K562 (cell line): ENCODE measurements at regions not wholly inside any gene's neighbourhood (a gene's known extent, or its start where the extent isn't known, plus 50 kb on each side); places are given as distances from the start of the nearest gene placed in this dataset.

Experiments used
- CHD2 ChIP-seq: IDR thresholded peaks from 2 replicates; pipeline ENCODE4 v1.6.1; 2011; ENCODE audit warnings: low read depth, low read length
- GATA2 ChIP-seq: sonication (generic); formaldehyde crosslinking; IDR thresholded peaks from 2 replicates; pipeline ENCODE4 v1.4.0; 2020; ENCODE audit warnings: mild to moderate bottlenecking, missing genetic modification reagents
- JUND ChIP-seq, 2 experiments: IDR thresholded peaks; 2 replicates in 1 of 2; 3 replicates in 1 of 2; pipeline ENCODE4 v1.6.1; 2011; ENCODE audit warnings: borderline replicate concordance in 2 of 2, low read depth in 2 of 2, low read length in 2 of 2, improper control_type of control experiment in 1 of 2, missing biosample characterization in 1 of 2, missing genetic modification characterization in 1 of 2, missing genetic modification reagents in 1 of 2
- POLR2H ChIP-seq: IDR thresholded peaks from 2 replicates; pipeline ENCODE4 v1.6.1; 2016; ENCODE audit warnings: missing genetic modification characterization, low read depth, mild to moderate bottlenecking, control low read depth, missing compliant biosample characterization, moderate library complexity
- RAD21 ChIP-seq, 2 experiments: fragments of 250-450 bp in 1 of 2; fragments of 450-650 bp in 1 of 2; sonication (Bioruptor Pico) in 1 of 2; formaldehyde crosslinking in 1 of 2; IDR thresholded peaks in 1 of 2; conservative IDR thresholded peaks in 1 of 2; 2 replicates each; pipeline versions ENCODE4 v1.4.0 to v1.8.0; 2020 to 2022; ENCODE audit warnings: mild to moderate bottlenecking in 2 of 2, moderate library complexity in 1 of 2
- RFX5 ChIP-seq: IDR thresholded peaks from 2 replicates; pipeline ENCODE4 v1.6.1; 2011; ENCODE audit warnings: low read depth, mild to moderate bottlenecking, improper control_type of control experiment, low read length
- SMARCA4 ChIP-seq: fragments of 450-650 bp; IDR thresholded peaks from 2 replicates; pipeline ENCODE4 v1.6.1; 2016
- SMC3 ChIP-seq: conservative IDR thresholded peaks from 2 replicates; pipeline ENCODE4 v1.6.1; 2011; ENCODE audit warnings: low read depth, low read length, improper control_type of control experiment; ENCODE audit not compliant: insufficient read depth
- ZNF12 ChIP-seq: sonication (generic); formaldehyde crosslinking; IDR thresholded peaks from 2 replicates; pipeline ENCODE4 v1.4.0; 2020; ENCODE audit warnings: mild to moderate bottlenecking, missing genetic modification reagents
- TF ChIP-seq, protein P1 (sequence below), 3 experiments: IDR thresholded peaks in 2 of 3; conservative IDR thresholded peaks in 1 of 3; 2 replicates each; pipeline ENCODE4 v1.5.1; 2011 to 2012; ENCODE audit warnings: low read length in 3 of 3, mild to moderate bottlenecking in 3 of 3, control low read depth in 2 of 3, improper control_type of control experiment in 1 of 3, inconsistent platforms in 1 of 3, low read depth in 1 of 3, mixed read lengths in 1 of 3, moderate library complexity in 1 of 3; ENCODE audit not compliant: insufficient read depth in 2 of 3
- TF ChIP-seq, protein P2 (sequence below): IDR thresholded peaks from 2 replicates; pipeline ENCODE4 v1.6.1; 2012; ENCODE audit warnings: low read depth, low read length, improper control_type of control experiment, borderline replicate concordance

DNA sequence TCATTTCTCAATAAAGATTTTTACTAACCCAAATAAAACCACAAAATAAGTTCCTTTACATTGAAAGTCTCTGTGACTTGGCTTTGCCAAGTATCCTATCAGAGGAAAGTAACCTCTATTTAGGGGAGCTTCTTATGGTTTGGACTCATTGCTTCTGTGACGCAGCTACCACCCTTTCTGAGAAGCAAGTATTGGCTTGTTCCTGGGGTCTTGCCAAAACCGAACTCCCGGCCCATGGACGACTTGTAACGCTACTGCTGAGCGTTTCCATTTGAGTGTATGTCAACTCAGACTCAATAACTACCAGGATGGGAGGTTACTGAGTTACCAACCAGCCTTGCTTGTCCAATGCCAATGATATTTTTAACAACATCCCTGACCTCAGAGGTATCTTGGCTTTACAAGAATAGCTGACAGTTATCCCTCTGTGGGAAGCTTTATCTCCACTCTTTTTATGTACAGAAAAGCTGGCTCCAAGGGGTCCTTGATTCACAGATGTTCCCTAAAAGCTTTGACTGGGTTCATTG is 911.9 kb downstream of the TTLL7 start:
- TF ChIP-seq GATA2 (CRISPR knock-in tag) (no peak), SMC3 (no peak), RFX5 (no peak), SMARCA4 (no peak), CHD2 (no peak), ZNF12 (CRISPR knock-in tag) (no peak), POLR2H (tag) (no peak), JUND (IDR thresholded peaks at IDR 0.05; ENCODE audit: borderline replicate concordance, low read depth, low read length) (no peak), JUND (tag; IDR thresholded peaks at IDR 0.05; ENCODE audit: borderline replicate concordance, low read depth, low read length) (no peak), RAD21 (CRISPR knock-in tag; conservative IDR thresholded peaks at IDR 0.05 in 1 of 2, IDR thresholded peaks at IDR 0.05 in 1 of 2) (no peak)
- TF ChIP-seq, protein P1, sequence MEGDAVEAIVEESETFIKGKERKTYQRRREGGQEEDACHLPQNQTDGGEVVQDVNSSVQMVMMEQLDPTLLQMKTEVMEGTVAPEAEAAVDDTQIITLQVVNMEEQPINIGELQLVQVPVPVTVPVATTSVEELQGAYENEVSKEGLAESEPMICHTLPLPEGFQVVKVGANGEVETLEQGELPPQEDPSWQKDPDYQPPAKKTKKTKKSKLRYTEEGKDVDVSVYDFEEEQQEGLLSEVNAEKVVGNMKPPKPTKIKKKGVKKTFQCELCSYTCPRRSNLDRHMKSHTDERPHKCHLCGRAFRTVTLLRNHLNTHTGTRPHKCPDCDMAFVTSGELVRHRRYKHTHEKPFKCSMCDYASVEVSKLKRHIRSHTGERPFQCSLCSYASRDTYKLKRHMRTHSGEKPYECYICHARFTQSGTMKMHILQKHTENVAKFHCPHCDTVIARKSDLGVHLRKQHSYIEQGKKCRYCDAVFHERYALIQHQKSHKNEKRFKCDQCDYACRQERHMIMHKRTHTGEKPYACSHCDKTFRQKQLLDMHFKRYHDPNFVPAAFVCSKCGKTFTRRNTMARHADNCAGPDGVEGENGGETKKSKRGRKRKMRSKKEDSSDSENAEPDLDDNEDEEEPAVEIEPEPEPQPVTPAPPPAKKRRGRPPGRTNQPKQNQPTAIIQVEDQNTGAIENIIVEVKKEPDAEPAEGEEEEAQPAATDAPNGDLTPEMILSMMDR (IDR thresholded peaks at IDR 0.05 in 2 of 3, conservative IDR thresholded peaks at IDR 0.05 in 1 of 3; ENCODE audit: insufficient read depth in 2 of 3, low read depth in 1 of 3, low read length in 3 of 3): no peak
- TF ChIP-seq, protein P2, sequence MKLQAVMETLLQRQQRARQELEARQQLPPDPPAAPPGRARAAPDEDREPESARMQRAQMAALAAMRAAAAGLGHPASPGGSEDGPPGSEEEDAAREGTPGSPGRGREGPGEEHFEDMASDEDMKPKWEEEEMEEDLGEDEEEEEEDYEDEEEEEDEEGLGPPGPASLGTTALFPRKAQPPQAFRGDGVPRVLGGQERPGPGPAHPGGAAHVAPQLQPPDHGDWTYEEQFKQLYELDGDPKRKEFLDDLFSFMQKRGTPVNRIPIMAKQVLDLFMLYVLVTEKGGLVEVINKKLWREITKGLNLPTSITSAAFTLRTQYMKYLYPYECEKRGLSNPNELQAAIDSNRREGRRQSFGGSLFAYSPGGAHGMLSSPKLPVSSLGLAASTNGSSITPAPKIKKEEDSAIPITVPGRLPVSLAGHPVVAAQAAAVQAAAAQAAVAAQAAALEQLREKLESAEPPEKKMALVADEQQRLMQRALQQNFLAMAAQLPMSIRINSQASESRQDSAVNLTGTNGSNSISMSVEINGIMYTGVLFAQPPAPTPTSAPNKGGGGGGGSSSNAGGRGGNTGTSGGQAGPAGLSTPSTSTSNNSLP: no peak
